ENCODE measurements at regions not wholly inside any gene's neighbourhood (a gene's known extent, or its start where the extent isn't known, plus 50 kb on each side); places are given as distances from the start of the nearest gene placed in this dataset.

DNA sequence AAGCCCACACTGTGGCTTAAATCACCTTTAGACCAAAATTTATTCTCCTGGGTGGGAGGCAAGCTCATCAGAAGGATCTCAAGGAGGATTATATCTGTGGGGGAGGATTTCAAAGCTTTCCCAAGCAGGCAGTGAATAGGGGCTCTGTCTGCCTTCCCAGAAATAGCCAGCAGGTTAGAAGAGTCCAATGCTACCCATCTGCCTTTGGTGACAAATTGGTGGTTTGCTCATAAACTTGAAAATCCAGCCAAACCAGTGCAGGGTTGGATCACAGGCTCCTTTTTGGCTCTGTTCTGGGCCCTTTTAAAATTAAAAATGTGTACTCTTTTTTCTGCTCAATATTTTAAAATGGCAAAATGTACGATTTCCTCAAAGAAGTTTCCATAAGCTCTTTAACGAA, 118.9 kb upstream of the ZC3H11B start:
- Mint-ChIP-seq H3K4me3 (no peak overlapping the region), H3K27ac (no peak overlapping the region), H3K36me3 (ENCODE audit: low read depth) (no peaks in the 10 kb centered on the region), H3K4me1 (no peaks in the 10 kb centered on the region), H3K27me3 (peaks cover 2% of the 10 kb centered on the region), H3K9me3 (peaks cover 13% of the 10 kb centered on the region)
- ChIA-PET CTCF (no interaction called here), POLR2A (no interaction called here)
- intact Hi-C loops (cut with micrococcal nuclease) = no loop called here
- ATAC-seq (ENCODE audit: low read depth) (no peak), DNase-seq (no peak)
- no peak for TF ChIP-seq CTCF (IDR thresholded peaks at IDR 0.05)

GRCh38 chr1:219726480-219727272, 113.8 kb upstream of the ZC3H11B start:
- no peak overlapping the region for H3K4me3 Mint-ChIP-seq
- TF ChIP-seq CTCF (IDR thresholded peaks at IDR 0.05) = no peak
- no peak for DNase-seq
- intact Hi-C loops (cut with micrococcal nuclease) = no loop called here
- H3K36me3 Mint-ChIP-seq (ENCODE audit: low read depth) = no peaks in the 10 kb centered on the region
- peaks cover 2% of the 10 kb centered on the region for H3K27me3 Mint-ChIP-seq
- ATAC-seq (ENCODE audit: low read depth) = no peak
- ChIA-PET CTCF (no interaction called here), POLR2A (no interaction called here)
- H3K27ac Mint-ChIP-seq = no peak overlapping the region
- H3K9me3 Mint-ChIP-seq = peaks cover 25% of the 10 kb centered on the region
- no peaks in the 10 kb centered on the region for H3K4me1 Mint-ChIP-seq

- peaks cover 25% of the 10 kb centered on the region for H3K9me3 Mint-ChIP-seq
- POLR2A ChIA-PET = no interaction called here
- H3K27me3 Mint-ChIP-seq = no peaks in the 10 kb centered on the region
- no peak for ATAC-seq (ENCODE audit: low read depth)
- no peak overlapping the region for H3K4me3 Mint-ChIP-seq
- no peaks in the 10 kb centered on the region for H3K36me3 Mint-ChIP-seq (ENCODE audit: low read depth)
- no peak for DNase-seq
- H3K4me1 Mint-ChIP-seq = no peaks in the 10 kb centered on the region
- CTCF ChIA-PET = no interaction called here
- intact Hi-C loops (cut with micrococcal nuclease) = no loop called here
- H3K27ac Mint-ChIP-seq = no peak overlapping the region
- TF ChIP-seq CTCF (IDR thresholded peaks at IDR 0.05) = no peak
Observed at GRCh38 chr1:219724440-219724839, 111.5 kb upstream of the ZC3H11B start.

- Mint-ChIP-seq H3K9me3 (no peaks in the 10 kb centered on the region), H3K36me3 (ENCODE audit: low read depth) (no peaks in the 10 kb centered on the region), H3K27me3 (no peaks in the 10 kb centered on the region), H3K4me3 (no peak overlapping the region), H3K27ac (no peak overlapping the region), H3K4me1 (no peaks in the 10 kb centered on the region)
- DNase-seq (no peak), ATAC-seq (ENCODE audit: low read depth) (no peak)
- ChIA-PET CTCF (no interaction called here), POLR2A (no interaction called here)
- intact Hi-C loops (cut with micrococcal nuclease) = no loop called here
- TF ChIP-seq CTCF (IDR thresholded peaks at IDR 0.05) = no peak
Observed at GRCh38 chr1:219717536-219717935, 104.6 kb upstream of the ZC3H11B start.

GRCh38 chr1:219716611-219717114, 103.8 kb upstream of the ZC3H11B start:
- POLR2A ChIA-PET = no interaction called here

More at GRCh38 chr1:219716611-219717114, 103.8 kb upstream of the ZC3H11B start:
- Mint-ChIP-seq H3K27me3 (peaks cover under 1% of the 10 kb centered on the region), H3K36me3 (ENCODE audit: low read depth) (no peaks in the 10 kb centered on the region), H3K4me3 (no peak overlapping the region), H3K4me1 (no peaks in the 10 kb centered on the region), H3K27ac (no peak overlapping the region), H3K9me3 (no peaks in the 10 kb centered on the region)
- CTCF ChIA-PET = no interaction called here
- ATAC-seq (ENCODE audit: low read depth) = no peak
- intact Hi-C loops (cut with micrococcal nuclease) = no loop called here
- TF ChIP-seq CTCF (IDR thresholded peaks at IDR 0.05) = no peak
- no peak for DNase-seq
